ENCODE measurements at regions not wholly inside any gene's neighbourhood (a gene's known extent, or its start where the extent isn't known, plus 50 kb on each side); places are given as distances from the start of the nearest gene placed in this dataset.

GRCh38 chr12:23217667-23218066, 592.7 kb downstream of the ETNK1 start:
- TF ChIP-seq CTCF (conservative IDR thresholded peaks at IDR 0.05; ENCODE audit: low read length) (no peak), EZH2phosphoT487 (IDR thresholded peaks at IDR 0.05; ENCODE audit: borderline replicate concordance) (no peak)

All from Loucy (cell line).